Endothelial cell of umbilical vein (primary cell): ENCODE measurements at regions not wholly inside any gene's neighbourhood (a gene's known extent, or its start where the extent isn't known, plus 50 kb on each side); places are given as distances from the start of the nearest gene placed in this dataset.

Source experiments
- BruUV-seq: library from RNA; stranded (reverse); fragments of 400-500 nt; replicated peaks from 2 replicates; lab custom pipeline; 2021; lab: Mats Ljungman, UMichigan
- CTCF ChIA-PET: fragments of 300-600, 350-600 bp; sonication (Branson Sonifier 250); formaldehyde crosslinking; loops from one replicate; lab custom pipeline; 2021; ENCODE audit warnings: antibody characterized with exemption, inconsistent platforms; lab: Charles Lee
- POLR2A ChIA-PET: fragments of 300-600, 350-600 bp; sonication (Branson Sonifier 250); formaldehyde crosslinking; loops from one replicate; lab custom pipeline; 2021; ENCODE audit warnings: antibody characterized with exemption, inconsistent platforms; lab: Charles Lee
- DNase-seq: peaks from one replicate; pipeline ENCODE4 v3.0.0-alpha.2; 2011; ENCODE audit warnings: low read depth, low spot score
- FAIRE-seq: peaks from 2 replicates; lab custom pipeline; 2011; peaks lifted over from hg19 to GRCh38; lab: Jason Lieb, UNC
- H2AFZ ChIP-seq: 2 replicates; pipeline ENCODE4 v1.6.0; 2012; ENCODE audit warnings: low read depth, low read length, control low read depth, inconsistent platforms
- H3K27ac ChIP-seq: 2 replicates; pipeline ENCODE4 v1.5.1; 2011; ENCODE audit warnings: low read depth, mild to moderate bottlenecking, control low read depth, low read length, moderate library complexity; ENCODE audit not compliant: insufficient read depth
- H3K27me3 ChIP-seq, 2 experiments: 2 replicates each; pipeline versions ENCODE4 v1.6.0 to v1.6.1; 2011; ENCODE audit warnings: low read length in 2 of 2, mixed read lengths in 1 of 2; ENCODE audit not compliant: control insufficient read depth in 2 of 2, insufficient read depth in 2 of 2
- H3K36me3 ChIP-seq, 2 experiments: 2 replicates in 1 of 2; 3 replicates in 1 of 2; pipeline ENCODE4 v1.5.1; 2011; ENCODE audit warnings: low read length in 2 of 2, mild to moderate bottlenecking in 1 of 2, moderate library complexity in 1 of 2; ENCODE audit not compliant: control insufficient read depth in 2 of 2, insufficient read depth in 2 of 2; ENCODE audit errors: extremely low read depth in 1 of 2
- H3K4me1 ChIP-seq: 3 replicates; pipeline ENCODE4 v1.5.1; 2011; ENCODE audit warnings: mild to moderate bottlenecking, low read length; ENCODE audit not compliant: control insufficient read depth, insufficient read depth; ENCODE audit errors: extremely low read depth
- H3K4me2 ChIP-seq: 2 replicates; pipeline ENCODE4 v1.6.1; 2011; ENCODE audit warnings: low read length, control low read depth, mixed read lengths; ENCODE audit not compliant: insufficient read depth
- H3K4me3 ChIP-seq, 3 experiments: fragments of 200-600 bp in 1 of 3; sonication (generic), shearing (Covaris generic) in 1 of 3; replicated peaks in 1 of 3; 2 replicates each; pipeline ENCODE4 v1.5.1; 2011 to 2016; ENCODE audit warnings: control low read depth in 3 of 3, low read length in 3 of 3, mild to moderate bottlenecking in 2 of 3, inconsistent platforms in 1 of 3, low read depth in 1 of 3, moderate library complexity in 1 of 3; ENCODE audit not compliant: insufficient read depth in 1 of 3
- H3K79me2 ChIP-seq: 2 replicates; pipeline ENCODE4 v1.6.0; 2012; ENCODE audit warnings: low read length, inconsistent platforms; ENCODE audit not compliant: control insufficient read depth, insufficient read depth
- H3K9ac ChIP-seq: replicated peaks from 2 replicates; pipeline ENCODE3; 2011; ENCODE audit warnings: low read length, control low read depth; ENCODE audit not compliant: insufficient read depth; ENCODE audit errors: extremely low read depth
- H3K9me1 ChIP-seq: replicated peaks from 3 replicates; pipeline ENCODE4 v1.6.0; 2011; ENCODE audit warnings: mild to moderate bottlenecking, low read length; ENCODE audit not compliant: control insufficient read depth, insufficient read depth; ENCODE audit errors: extremely low read depth
- H3K9me3 ChIP-seq: replicated peaks from 2 replicates; pipeline ENCODE4 v1.5.1; 2012; ENCODE audit warnings: low read length, inconsistent platforms; ENCODE audit not compliant: control insufficient read depth, insufficient read depth
- H4K20me1 ChIP-seq: replicated peaks from 2 replicates; pipeline ENCODE3; 2011; ENCODE audit warnings: mild to moderate bottlenecking, low read length; ENCODE audit not compliant: control insufficient read depth, insufficient read depth; ENCODE audit errors: extremely low read depth
- CTCF ChIP-seq, 2 donors: IDR thresholded peaks; 1 replicate in 1 of 2; 2 replicates in 1 of 2; pipeline ENCODE4 v1.5.1; 2011; ENCODE audit warnings: low read length in 2 of 2, mild to moderate bottlenecking in 2 of 2, moderate library complexity in 2 of 2, control low read depth in 1 of 2, inconsistent platforms in 1 of 2, low read depth in 1 of 2; ENCODE audit not compliant: insufficient read depth in 1 of 2; ENCODE audit errors: extremely low read depth in 1 of 2
- EZH2 ChIP-seq: IDR thresholded peaks from 2 replicates; pipeline ENCODE4 v1.6.1; 2012; ENCODE audit warnings: borderline replicate concordance, low read depth, mild to moderate bottlenecking, moderate library complexity, low read length, inconsistent platforms; ENCODE audit not compliant: severe bottlenecking
- FOS ChIP-seq: IDR thresholded peaks from 2 replicates; pipeline ENCODE4 v1.6.1; 2011; ENCODE audit warnings: mild to moderate bottlenecking, low read length, moderate library complexity, borderline replicate concordance; ENCODE audit not compliant: insufficient read depth
- GATA2 ChIP-seq: IDR thresholded peaks from 2 replicates; pipeline ENCODE4 v1.7.0; 2011; ENCODE audit warnings: low read depth, mild to moderate bottlenecking, moderate library complexity, mixed read lengths, low read length; ENCODE audit not compliant: insufficient read length, insufficient read depth
- JUN ChIP-seq: IDR thresholded peaks from 2 replicates; pipeline ENCODE4 v1.6.1; 2011; ENCODE audit warnings: borderline replicate concordance, low read depth; ENCODE audit not compliant: insufficient read length, insufficient read depth
- MAX ChIP-seq: IDR thresholded peaks from 2 replicates; pipeline ENCODE4 v1.6.1; 2011; ENCODE audit not compliant: insufficient read depth, insufficient read length
- MYC ChIP-seq: IDR thresholded peaks from one replicate; pipeline ENCODE4 v1.6.1; 2011; ENCODE audit warnings: mild to moderate bottlenecking, low read depth, low read length
- POLR2A ChIP-seq: IDR thresholded peaks from 2 replicates; pipeline ENCODE4 v1.6.1; 2012; ENCODE audit warnings: low read depth, mild to moderate bottlenecking, control low read depth, low read length
- POLR2AphosphoS5 ChIP-seq: IDR thresholded peaks from 2 replicates; pipeline ENCODE4 v1.6.1; 2012; ENCODE audit warnings: low read depth, mild to moderate bottlenecking, control low read depth, low read length, moderate library complexity; ENCODE audit not compliant: insufficient read depth
- dilution Hi-C: fragments of 300-500 bp; cut with MboI; formaldehyde crosslinking; loops from one replicate; pipeline ENCODE4 v1.15.0; 2019; ENCODE audit warnings: low sequenced_read_pairs; ENCODE audit not compliant: extremely low pct_ligation_motif_present
- intact Hi-C: fragments of 100-400 bp; cut with micrococcal nuclease; formaldehyde crosslinking; loops from one replicate; pipeline ENCODE4 v1.10.0; 2022

GRCh38 chr12:59010118-59010517 lies 89.8 kb upstream of the LRIG3 start:
- intact Hi-C loops (no loop called here), dilution Hi-C loops (no loop called here)
- Histone ChIP-seq H3K79me2 (no peaks in the 10 kb centered on the region), H3K27ac (no peak overlapping the region), H3K9ac (no peak overlapping the region), H3K36me3 (no peaks in the 10 kb centered on the region), H3K9me1 (no peaks in the 10 kb centered on the region), H2AFZ (no peak overlapping the region), H3K27me3 (no peaks in the 10 kb centered on the region), H3K4me3 (no peak overlapping the region), H3K9me3 (no peaks in the 10 kb centered on the region), H4K20me1 (no peaks in the 10 kb centered on the region), H3K4me1 (no peaks in the 10 kb centered on the region), H3K4me2 (no peak overlapping the region)
- DNase-seq (no peak), FAIRE-seq (no peak)
- TF ChIP-seq MYC (no peak), JUN (no peak), EZH2 (no peak), POLR2A (no peak), FOS (no peak), MAX (no peak), GATA2 (no peak), CTCF (IDR thresholded peaks at IDR 0.05; ENCODE audit: extremely low read depth in 1 of 2, insufficient read depth in 1 of 2, low read depth in 1 of 2, low read length in 2 of 2) (no peak), POLR2AphosphoS5 (no peak)
- no TSS peak for BruUV-seq
- CTCF ChIA-PET: no interaction called here
- POLR2A ChIA-PET: no interaction called here
